WI38 (cell line): ENCODE measurements at regions not wholly inside any gene's neighbourhood (a gene's known extent, or its start where the extent isn't known, plus 50 kb on each side); places are given as distances from the start of the nearest gene placed in this dataset.

Source experiments
- H3K4me3 ChIP-seq: 2 replicates; pipeline ENCODE4 v1.5.1; 2011; ENCODE audit warnings: low read depth, mild to moderate bottlenecking, control low read depth, low read length
- TF ChIP-seq, protein P1 (sequence below): IDR thresholded peaks from 2 replicates; pipeline ENCODE4 v1.5.1; 2012; ENCODE audit warnings: low read depth, mild to moderate bottlenecking, control low read depth, low read length

GRCh38 chr15:85926834-85927233 is 132.1 kb upstream of the KLHL25 start:
- TF ChIP-seq, protein P1, sequence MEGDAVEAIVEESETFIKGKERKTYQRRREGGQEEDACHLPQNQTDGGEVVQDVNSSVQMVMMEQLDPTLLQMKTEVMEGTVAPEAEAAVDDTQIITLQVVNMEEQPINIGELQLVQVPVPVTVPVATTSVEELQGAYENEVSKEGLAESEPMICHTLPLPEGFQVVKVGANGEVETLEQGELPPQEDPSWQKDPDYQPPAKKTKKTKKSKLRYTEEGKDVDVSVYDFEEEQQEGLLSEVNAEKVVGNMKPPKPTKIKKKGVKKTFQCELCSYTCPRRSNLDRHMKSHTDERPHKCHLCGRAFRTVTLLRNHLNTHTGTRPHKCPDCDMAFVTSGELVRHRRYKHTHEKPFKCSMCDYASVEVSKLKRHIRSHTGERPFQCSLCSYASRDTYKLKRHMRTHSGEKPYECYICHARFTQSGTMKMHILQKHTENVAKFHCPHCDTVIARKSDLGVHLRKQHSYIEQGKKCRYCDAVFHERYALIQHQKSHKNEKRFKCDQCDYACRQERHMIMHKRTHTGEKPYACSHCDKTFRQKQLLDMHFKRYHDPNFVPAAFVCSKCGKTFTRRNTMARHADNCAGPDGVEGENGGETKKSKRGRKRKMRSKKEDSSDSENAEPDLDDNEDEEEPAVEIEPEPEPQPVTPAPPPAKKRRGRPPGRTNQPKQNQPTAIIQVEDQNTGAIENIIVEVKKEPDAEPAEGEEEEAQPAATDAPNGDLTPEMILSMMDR, result no peak
- no peak overlapping the region for H3K4me3 ChIP-seq

- TF ChIP-seq, protein P1, result no peak
- H3K4me3 ChIP-seq, result no peak overlapping the region
Measured at GRCh38 chr15:85927931-85928537, 133.3 kb upstream of the KLHL25 start.

DNA sequence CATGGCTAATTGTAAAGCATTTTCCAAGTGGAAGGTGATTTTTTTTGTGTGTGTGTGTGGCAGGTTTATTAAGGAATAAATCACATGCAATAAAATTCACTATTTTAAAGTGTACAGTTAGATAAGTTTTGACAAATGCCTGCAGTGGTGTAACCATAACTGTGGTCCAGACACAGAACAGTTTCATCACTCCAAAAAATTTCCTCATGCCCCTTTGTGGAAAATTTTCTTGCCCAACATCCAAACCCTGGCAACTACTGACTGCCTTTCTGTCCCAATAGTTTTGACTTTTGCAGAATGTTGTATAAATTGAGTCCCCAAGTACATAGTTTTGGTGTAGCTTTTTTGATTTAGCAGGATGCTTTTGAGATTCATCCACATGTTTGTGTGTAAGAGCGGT is 135.1 kb upstream of the KLHL25 start:
- TF ChIP-seq, protein P1, result no peak
- no peak overlapping the region for H3K4me3 ChIP-seq

GRCh38 chr15:85932391-85932790 is 137.7 kb upstream of the KLHL25 start:
- TF ChIP-seq, protein P1, result no peak
- H3K4me3 ChIP-seq, result no peak overlapping the region

DNA sequence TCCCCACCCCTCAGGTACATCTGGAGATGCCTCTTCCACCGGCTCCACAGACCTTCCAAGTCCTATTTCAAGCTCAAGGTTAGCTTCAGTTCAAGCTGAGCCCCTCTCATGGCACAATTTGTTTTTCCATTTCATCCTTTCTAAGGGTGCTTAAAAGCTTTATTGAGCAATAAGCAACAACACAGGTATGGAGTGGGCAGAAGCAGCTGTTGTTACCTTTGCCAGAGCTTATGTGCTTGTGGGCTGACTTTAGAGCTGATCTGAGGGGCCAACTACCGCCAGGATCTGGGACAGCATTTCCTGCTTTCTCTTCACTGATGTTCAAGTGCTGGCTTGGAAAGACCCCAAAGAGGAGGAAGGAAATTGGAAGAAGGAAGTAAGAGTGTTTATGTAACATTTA is 140.0 kb upstream of the KLHL25 start:
- no peak overlapping the region for H3K4me3 ChIP-seq
- TF ChIP-seq, protein P1, result no peak

DNA sequence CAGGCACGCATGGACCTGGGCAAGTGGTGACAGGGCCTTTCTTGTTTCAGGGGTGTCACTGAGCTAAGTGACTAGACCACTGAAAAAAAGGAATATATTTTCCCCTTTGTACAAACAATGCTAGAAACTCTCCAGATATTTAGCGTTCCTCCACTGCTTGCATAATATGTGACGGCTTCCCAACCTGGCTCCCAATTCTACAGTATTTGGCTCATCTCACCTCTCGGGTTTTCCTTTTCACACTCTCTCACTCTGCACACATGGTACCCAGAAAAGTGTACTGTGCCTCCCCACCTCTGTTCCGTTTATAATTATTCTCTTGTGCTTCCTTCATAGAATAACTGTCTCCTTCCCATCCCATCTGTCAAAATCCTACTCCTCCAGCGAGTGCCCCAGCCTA is 140.5 kb upstream of the KLHL25 start:
- TF ChIP-seq, protein P1, result no peak
- H3K4me3 ChIP-seq, result no peak overlapping the region

DNA sequence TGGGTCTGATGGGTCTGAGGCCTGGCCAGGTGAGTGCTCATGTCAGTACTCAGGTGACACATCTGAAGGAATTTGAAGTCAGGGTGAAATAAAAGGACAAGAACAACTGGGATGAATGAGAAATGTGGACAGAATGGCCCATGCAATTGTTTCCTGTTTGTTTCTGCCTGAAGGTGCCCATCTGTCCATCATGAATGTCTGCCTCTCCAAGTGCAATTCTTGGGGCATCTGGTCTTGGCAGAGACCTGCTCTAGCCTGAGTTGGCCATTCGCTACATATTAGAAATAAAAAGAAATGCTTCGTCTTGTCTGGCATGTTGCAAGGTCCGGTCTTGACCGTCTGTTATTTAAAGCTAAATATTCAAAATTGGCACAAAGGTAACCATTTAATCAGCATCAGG is 142.0 kb upstream of the AGBL1 start:
- H3K4me3 ChIP-seq, result no peak overlapping the region
- TF ChIP-seq, protein P1, result no peak
